ENCODE measurements at regions not wholly inside any gene's neighbourhood (a gene's known extent, or its start where the extent isn't known, plus 50 kb on each side); places are given as distances from the start of the nearest gene placed in this dataset.

GRCh38 chr4:1562771-1563170 lies 121.3 kb downstream of the FAM53A start:
- TF ChIP-seq CTCF (IDR thresholded peaks at IDR 0.05) (no peak), POLR2A (IDR thresholded peaks at IDR 0.05) (no peak), POLR2AphosphoS5 (IDR thresholded peaks at IDR 0.05) (no peak)

All from transverse colon (tissue), 4 donors.